DND-41 (cell line): ENCODE measurements at regions not wholly inside any gene's neighbourhood (a gene's known extent, or its start where the extent isn't known, plus 50 kb on each side); places are given as distances from the start of the nearest gene placed in this dataset.

ENCODE experiments used
- ATAC-seq: fragments of 200-7000 bp; cut with Tn5 transposase; 3 replicates; pipeline ENCODE4 v1.9.1; 2021; ENCODE audit warnings: low read depth; ENCODE audit not compliant: insufficient read depth
- DNase-seq: peaks from one replicate; pipeline ENCODE4 v3.0.0-alpha.2; 2020
- H2AFZ ChIP-seq: 2 replicates; pipeline ENCODE4 v1.6.0; 2012; ENCODE audit warnings: low read depth, low read length
- H3K27ac ChIP-seq: 2 replicates; pipeline ENCODE4 v1.5.1; 2012; ENCODE audit warnings: low read length, inconsistent platforms
- H3K27me3 ChIP-seq: fragments of 200-600 bp; sonication (generic); 2 replicates; pipeline ENCODE4 v1.6.0; 2012; ENCODE audit warnings: low read length, mild to moderate bottlenecking, inconsistent platforms; ENCODE audit not compliant: insufficient read depth, poor library complexity
- H3K36me3 ChIP-seq: 2 replicates; pipeline ENCODE4 v1.5.1; 2012; ENCODE audit warnings: low read length, inconsistent platforms; ENCODE audit not compliant: insufficient read depth
- H3K4me1 ChIP-seq: 2 replicates; pipeline ENCODE4 v1.5.1; 2012; ENCODE audit warnings: mild to moderate bottlenecking, low read length; ENCODE audit not compliant: insufficient read depth
- H3K4me2 ChIP-seq: 2 replicates; pipeline ENCODE4 v1.6.0; 2012; ENCODE audit warnings: mild to moderate bottlenecking, moderate library complexity, low read length, inconsistent platforms; ENCODE audit not compliant: insufficient read depth
- H3K4me3 ChIP-seq, 2 experiments: fragments of 200-600 bp in 1 of 2; shearing (Covaris generic) in 1 of 2; 2 replicates each; pipeline ENCODE4 v1.5.1; 2012 to 2016; ENCODE audit warnings: inconsistent platforms in 2 of 2, low read length in 2 of 2, mild to moderate bottlenecking in 2 of 2, low read depth in 1 of 2, moderate library complexity in 1 of 2
- H3K79me2 ChIP-seq: 2 replicates; pipeline ENCODE4 v1.6.0; 2012; ENCODE audit warnings: low read length, inconsistent platforms; ENCODE audit not compliant: insufficient read depth
- H3K9ac ChIP-seq: 2 replicates; pipeline ENCODE4 v1.6.0; 2012; ENCODE audit warnings: low read depth, mild to moderate bottlenecking, inconsistent platforms, low read length, moderate library complexity
- H3K9me3 ChIP-seq: 2 replicates; pipeline ENCODE4 v1.5.1; 2012; ENCODE audit warnings: low read length, moderate library complexity, mild to moderate bottlenecking, inconsistent platforms; ENCODE audit not compliant: insufficient read depth, severe bottlenecking
- H4K20me1 ChIP-seq: 2 replicates; pipeline ENCODE4 v1.6.0; 2012; ENCODE audit warnings: low read length; ENCODE audit not compliant: insufficient read depth
- EZH2 ChIP-seq: IDR thresholded peaks from 3 replicates; pipeline ENCODE4 v1.6.1; 2012; ENCODE audit warnings: borderline replicate concordance, low read depth, mild to moderate bottlenecking, moderate library complexity, low read length, inconsistent platforms; ENCODE audit not compliant: severe bottlenecking
- TF ChIP-seq, protein P1 (sequence below): IDR thresholded peaks from 2 replicates; pipeline ENCODE4 v1.5.1; 2012; ENCODE audit warnings: borderline replicate concordance, low read length, moderate library complexity, mild to moderate bottlenecking; ENCODE audit not compliant: poor library complexity, severe bottlenecking; ENCODE audit errors: extremely low read depth

DNA sequence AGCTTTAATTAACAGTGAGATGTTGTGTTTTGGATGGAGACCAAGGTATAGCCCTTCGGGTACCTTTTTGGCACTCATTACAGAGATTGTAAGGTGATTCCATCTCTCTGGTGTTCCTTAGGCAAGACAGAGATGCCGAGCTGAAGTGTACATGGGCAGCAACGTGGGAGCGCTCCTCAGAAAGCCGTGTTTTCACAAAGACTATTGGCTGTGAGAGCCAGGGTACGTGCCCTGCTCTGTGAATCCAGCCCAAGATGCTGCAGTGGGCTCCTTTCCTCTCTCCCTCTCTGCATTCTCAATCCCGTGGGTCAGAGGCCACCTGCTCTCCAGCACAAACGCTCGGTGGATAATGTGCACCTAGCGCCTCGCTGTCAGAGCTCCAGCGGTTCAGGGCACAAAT is 203.0 kb upstream of the EPHA4 start:
- Histone ChIP-seq H3K9me3 (no peaks in the 10 kb centered on the region), H3K4me1 (no peaks in the 10 kb centered on the region), H3K4me2 (no peak overlapping the region), H2AFZ (no peak overlapping the region), H3K4me3 (no peak overlapping the region), H3K9ac (no peak overlapping the region), H3K27ac (no peak overlapping the region), H3K79me2 (no peaks in the 10 kb centered on the region), H3K27me3 (no peaks in the 10 kb centered on the region), H4K20me1 (no peaks in the 10 kb centered on the region), H3K36me3 (no peaks in the 10 kb centered on the region)
- no peak for TF ChIP-seq EZH2
- TF ChIP-seq, protein P1, sequence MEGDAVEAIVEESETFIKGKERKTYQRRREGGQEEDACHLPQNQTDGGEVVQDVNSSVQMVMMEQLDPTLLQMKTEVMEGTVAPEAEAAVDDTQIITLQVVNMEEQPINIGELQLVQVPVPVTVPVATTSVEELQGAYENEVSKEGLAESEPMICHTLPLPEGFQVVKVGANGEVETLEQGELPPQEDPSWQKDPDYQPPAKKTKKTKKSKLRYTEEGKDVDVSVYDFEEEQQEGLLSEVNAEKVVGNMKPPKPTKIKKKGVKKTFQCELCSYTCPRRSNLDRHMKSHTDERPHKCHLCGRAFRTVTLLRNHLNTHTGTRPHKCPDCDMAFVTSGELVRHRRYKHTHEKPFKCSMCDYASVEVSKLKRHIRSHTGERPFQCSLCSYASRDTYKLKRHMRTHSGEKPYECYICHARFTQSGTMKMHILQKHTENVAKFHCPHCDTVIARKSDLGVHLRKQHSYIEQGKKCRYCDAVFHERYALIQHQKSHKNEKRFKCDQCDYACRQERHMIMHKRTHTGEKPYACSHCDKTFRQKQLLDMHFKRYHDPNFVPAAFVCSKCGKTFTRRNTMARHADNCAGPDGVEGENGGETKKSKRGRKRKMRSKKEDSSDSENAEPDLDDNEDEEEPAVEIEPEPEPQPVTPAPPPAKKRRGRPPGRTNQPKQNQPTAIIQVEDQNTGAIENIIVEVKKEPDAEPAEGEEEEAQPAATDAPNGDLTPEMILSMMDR: no peak
- DNase-seq (no peak), ATAC-seq (no peak)

DNA sequence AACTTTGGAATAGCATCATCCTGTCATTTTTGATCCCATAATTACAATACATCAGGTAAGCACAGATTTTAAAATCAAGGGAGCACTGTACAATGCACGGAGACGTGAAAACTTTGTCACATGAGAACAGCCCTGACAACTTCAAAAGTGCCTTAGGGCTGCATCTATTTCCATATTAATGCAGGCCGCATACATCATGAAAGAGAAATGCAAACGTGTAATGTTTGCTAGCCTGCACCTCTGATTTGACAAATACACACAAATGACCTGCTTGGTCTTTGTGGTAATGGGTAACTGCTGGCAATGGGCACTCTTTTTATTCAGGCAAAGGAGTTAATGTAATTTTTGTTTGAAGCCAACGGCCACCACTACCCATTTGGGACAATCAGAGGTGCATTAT is 202.0 kb upstream of the EPHA4 start:
- Histone ChIP-seq H3K27me3 (no peaks in the 10 kb centered on the region), H4K20me1 (no peaks in the 10 kb centered on the region), H3K27ac (no peak overlapping the region), H3K79me2 (no peaks in the 10 kb centered on the region), H3K4me3 (no peak overlapping the region), H3K36me3 (no peaks in the 10 kb centered on the region), H3K9me3 (no peaks in the 10 kb centered on the region), H3K4me1 (no peaks in the 10 kb centered on the region), H3K4me2 (no peak overlapping the region), H2AFZ (no peak overlapping the region), H3K9ac (no peak overlapping the region)
- TF ChIP-seq, protein P1: no peak
- no peak for TF ChIP-seq EZH2
- DNase-seq (no peak), ATAC-seq (no peak)

DNA sequence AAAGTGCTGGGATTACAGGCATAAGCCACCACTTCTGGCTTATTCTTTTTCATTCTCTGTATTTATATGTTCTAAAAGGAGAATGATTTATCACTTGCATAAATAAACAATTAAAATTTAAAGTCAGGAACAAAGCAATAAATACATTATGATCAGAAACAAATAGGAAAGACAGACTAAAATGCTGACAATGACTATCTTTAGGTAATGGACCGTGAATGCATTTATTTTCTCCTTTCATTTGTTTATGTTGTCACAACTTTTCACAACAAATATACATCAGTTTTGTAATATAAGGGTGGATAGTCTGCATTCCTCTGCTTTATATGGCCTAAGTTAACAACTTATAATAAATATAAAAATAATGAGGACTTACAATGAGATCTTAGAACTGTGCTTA is 199.2 kb upstream of the EPHA4 start:
- no peak overlapping the region for H2AFZ ChIP-seq
- H3K36me3 ChIP-seq: no peaks in the 10 kb centered on the region
- H3K27ac ChIP-seq: no peak overlapping the region
- H3K79me2 ChIP-seq: no peaks in the 10 kb centered on the region
- no peaks in the 10 kb centered on the region for H3K4me1 ChIP-seq
- H4K20me1 ChIP-seq: no peaks in the 10 kb centered on the region
- no peak overlapping the region for H3K9ac ChIP-seq
- no peak for TF ChIP-seq EZH2
- TF ChIP-seq, protein P1: no peak
- no peak overlapping the region for H3K4me3 ChIP-seq
- no peaks in the 10 kb centered on the region for H3K27me3 ChIP-seq
- DNase-seq (no peak), ATAC-seq (no peak)
- no peaks in the 10 kb centered on the region for H3K9me3 ChIP-seq
- no peak overlapping the region for H3K4me2 ChIP-seq
